A673 (cell line): ENCODE measurements at regions not wholly inside any gene's neighbourhood (a gene's known extent, or its start where the extent isn't known, plus 50 kb on each side); places are given as distances from the start of the nearest gene placed in this dataset.

Experiments
- EZH2 ChIP-seq: fragments of 200-600 bp; sonication (generic); IDR thresholded peaks from 2 replicates; pipeline ENCODE4 v1.6.1; 2017; ENCODE audit warnings: borderline replicate concordance, low read depth, mild to moderate bottlenecking, mixed read lengths, antibody characterized with exemption, low read length; ENCODE audit not compliant: poor library complexity, severe bottlenecking
- TF ChIP-seq, protein P1 (sequence below): fragments of 300-800, 200-600 bp; sonication (generic); conservative IDR thresholded peaks from 2 replicates; pipeline ENCODE4 v1.5.1; 2017; ENCODE audit warnings: low read depth, mild to moderate bottlenecking, antibody characterized with exemption, low read length, moderate library complexity, mixed read lengths

DNA sequence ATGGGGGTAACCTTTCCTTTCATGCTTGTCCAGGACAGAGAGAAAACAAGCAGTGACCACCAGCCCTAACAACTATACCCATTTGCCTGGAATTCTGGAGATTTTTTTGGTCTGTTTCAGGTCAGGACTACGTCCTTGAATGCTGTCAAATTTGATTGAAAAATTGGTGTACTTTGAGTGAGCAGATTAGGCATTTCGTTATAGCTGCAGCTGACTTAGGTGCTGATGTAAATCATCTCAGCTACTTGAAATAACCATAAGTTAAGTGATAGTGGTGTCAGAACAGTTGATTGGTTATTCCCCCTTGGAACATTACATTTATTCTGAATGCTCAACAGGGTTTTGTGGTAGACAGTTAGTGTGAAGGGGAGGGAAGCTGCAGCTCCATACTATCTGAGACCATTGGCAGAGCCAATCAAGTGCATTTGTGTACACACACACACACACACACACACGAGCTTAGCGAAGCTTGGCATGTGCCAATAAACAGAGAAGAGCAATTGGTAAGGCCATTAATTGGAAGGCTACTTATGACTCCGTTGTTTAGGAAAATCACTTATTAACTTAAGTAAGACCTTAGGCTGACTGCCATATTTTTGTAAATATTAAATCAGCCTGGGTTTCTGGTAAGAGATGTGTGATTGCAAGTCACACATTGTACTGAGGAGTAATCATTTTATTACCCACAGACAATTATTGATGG lies 447.8 kb downstream of the MFSD1 start:
- TF ChIP-seq, protein P1, sequence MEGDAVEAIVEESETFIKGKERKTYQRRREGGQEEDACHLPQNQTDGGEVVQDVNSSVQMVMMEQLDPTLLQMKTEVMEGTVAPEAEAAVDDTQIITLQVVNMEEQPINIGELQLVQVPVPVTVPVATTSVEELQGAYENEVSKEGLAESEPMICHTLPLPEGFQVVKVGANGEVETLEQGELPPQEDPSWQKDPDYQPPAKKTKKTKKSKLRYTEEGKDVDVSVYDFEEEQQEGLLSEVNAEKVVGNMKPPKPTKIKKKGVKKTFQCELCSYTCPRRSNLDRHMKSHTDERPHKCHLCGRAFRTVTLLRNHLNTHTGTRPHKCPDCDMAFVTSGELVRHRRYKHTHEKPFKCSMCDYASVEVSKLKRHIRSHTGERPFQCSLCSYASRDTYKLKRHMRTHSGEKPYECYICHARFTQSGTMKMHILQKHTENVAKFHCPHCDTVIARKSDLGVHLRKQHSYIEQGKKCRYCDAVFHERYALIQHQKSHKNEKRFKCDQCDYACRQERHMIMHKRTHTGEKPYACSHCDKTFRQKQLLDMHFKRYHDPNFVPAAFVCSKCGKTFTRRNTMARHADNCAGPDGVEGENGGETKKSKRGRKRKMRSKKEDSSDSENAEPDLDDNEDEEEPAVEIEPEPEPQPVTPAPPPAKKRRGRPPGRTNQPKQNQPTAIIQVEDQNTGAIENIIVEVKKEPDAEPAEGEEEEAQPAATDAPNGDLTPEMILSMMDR, result no peak
- TF ChIP-seq EZH2, result no peak
